K562 (cell line): ENCODE measurements at regions not wholly inside any gene's neighbourhood (a gene's known extent, or its start where the extent isn't known, plus 50 kb on each side); places are given as distances from the start of the nearest gene placed in this dataset.

Experiments used
- BACH1 ChIP-seq: fragments of 200-800 bp; sonication (Bioruptor generic); IDR thresholded peaks from 2 replicates; pipeline ENCODE4 v1.6.1; 2016; ENCODE audit warnings: missing genetic modification characterization, missing compliant biosample characterization
- CBX8 ChIP-seq: fragments of 200-600 bp; sonication (generic); IDR thresholded peaks from 2 replicates; pipeline ENCODE4 v1.6.1; 2012; ENCODE audit warnings: borderline replicate concordance, mixed run types, low read depth, mild to moderate bottlenecking, moderate library complexity, mixed read lengths, low read length, control low read depth, inconsistent platforms; ENCODE audit not compliant: poor library complexity, severe bottlenecking; ENCODE audit errors: extremely low read depth
- CTCF ChIP-seq, 3 experiments: IDR thresholded peaks in 2 of 3; conservative IDR thresholded peaks in 1 of 3; 2 replicates each; pipeline ENCODE4 v1.5.1; 2011 to 2012; ENCODE audit warnings: low read length in 3 of 3, mild to moderate bottlenecking in 3 of 3, control low read depth in 2 of 3, improper control_type of control experiment in 1 of 3, inconsistent platforms in 1 of 3, low read depth in 1 of 3, mixed read lengths in 1 of 3, moderate library complexity in 1 of 3; ENCODE audit not compliant: insufficient read depth in 2 of 3
- KLF1 ChIP-seq: fragments of 450-650 bp; IDR thresholded peaks from 2 replicates; pipeline ENCODE4 v1.6.1; 2016; ENCODE audit warnings: missing genetic modification characterization, missing compliant biosample characterization
- NR1H2 ChIP-seq: sonication (generic); formaldehyde crosslinking; IDR thresholded peaks from 2 replicates; pipeline ENCODE4 v1.4.0; 2020; ENCODE audit warnings: mild to moderate bottlenecking, missing genetic modification reagents
- PHF20 ChIP-seq: fragments of 450-650 bp; IDR thresholded peaks from 2 replicates; pipeline ENCODE4 v1.6.1; 2018; ENCODE audit not compliant: partially characterized antibody
- RBBP5 ChIP-seq: fragments of 200-600 bp; sonication (generic); IDR thresholded peaks from 2 replicates; pipeline ENCODE4 v1.6.1; 2012; ENCODE audit warnings: borderline replicate concordance, mild to moderate bottlenecking, low read length, control low read depth, inconsistent platforms; ENCODE audit not compliant: insufficient read depth, poor library complexity, severe bottlenecking

- TF ChIP-seq CTCF (IDR thresholded peaks at IDR 0.05 in 2 of 3, conservative IDR thresholded peaks at IDR 0.05 in 1 of 3; ENCODE audit: insufficient read depth in 2 of 3, low read depth in 1 of 3, low read length in 3 of 3), result no peak
- TF ChIP-seq NR1H2 (CRISPR knock-in tag), result no peak
- no peak for TF ChIP-seq CBX8
- TF ChIP-seq PHF20, result no peak
- TF ChIP-seq BACH1 (tag), result no peak
- TF ChIP-seq RBBP5, result no peak
- no peak for TF ChIP-seq KLF1 (tag)
These were observed 555.3 kb downstream of the SLC6A15 start for GRCh38 chr12:84357314-84357713.
